ENCODE measurements at regions not wholly inside any gene's neighbourhood (a gene's known extent, or its start where the extent isn't known, plus 50 kb on each side); places are given as distances from the start of the nearest gene placed in this dataset.

GRCh38 chr19:28915737-28916460 lies 297.1 kb downstream of the UQCRFS1 start:
- ATAC-seq (no peak), FAIRE-seq (no peak), DNase-seq (ENCODE audit: low read depth, low spot score) (no peak)
- no peaks in the 10 kb centered on the region for H3K27me3 ChIP-seq (replicated peaks in 1 of 2; ENCODE audit: control insufficient read depth in 2 of 2, insufficient read depth in 2 of 2, low read length in 1 of 2)
- ChIA-PET RAD21 (ENCODE audit: unreplicated experiment) (no interaction called here), CTCF (interaction anchor here (1.6 kb wide), 1 partner anchor 37 kb away, joined by 4 read pairs; no protein-coding TSS in a partner anchor), SMC1A (ENCODE audit: uncharacterized antibody, unreplicated experiment) (no interaction called here), POLR2A (no interaction called here)
- no peak overlapping the region for H3K4me3 ChIP-seq
- H3K9ac ChIP-seq (ENCODE audit: control insufficient read depth, insufficient read depth, low read length) = no peak overlapping the region
- H3K36me3 ChIP-seq (ENCODE audit: control insufficient read depth in 2 of 2, insufficient read depth in 2 of 2, low read length in 1 of 2) = no peaks in the 10 kb centered on the region
- H2AFZ ChIP-seq (ENCODE audit: control insufficient read depth, low read depth, low read length) = no peak overlapping the region
- H3K9me3 ChIP-seq (replicated peaks; ENCODE audit: control insufficient read depth, insufficient read depth, low read length) = no peaks in the 10 kb centered on the region; the same call in 2 of the 3 replicates
- intact Hi-C loops (cut with micrococcal nuclease; ENCODE audit: unreplicated experiment) (no loop called here), in situ Hi-C loops (cut with MboI) (no loop called here)
- WGBS (ENCODE audit: insufficient coverage, insufficient replicate concordance, low lambda C conversion rate, missing lambda C conversion rate) = 1% methylated on average over 8 of the region's 8 CpGs
- no peak overlapping the region for H3K4me2 ChIP-seq (ENCODE audit: control insufficient read depth, insufficient read depth)
- TF ChIP-seq ETV6 (conservative IDR thresholded peaks at IDR 0.05 in 1 of 2, IDR thresholded peaks at IDR 0.05 in 1 of 2; ENCODE audit: borderline replicate concordance in 1 of 2, low read depth in 1 of 2) (no peak), HDAC2 (IDR thresholded peaks at IDR 0.05) (no peak), BMI1 (IDR thresholded peaks at IDR 0.05; ENCODE audit: borderline replicate concordance) (no peak), ZNF207 (IDR thresholded peaks at IDR 0.05; ENCODE audit: borderline replicate concordance) (no peak), ATF7 (IDR thresholded peaks at IDR 0.05; ENCODE audit: low read depth) (no peak), KDM1A (IDR thresholded peaks at IDR 0.05; ENCODE audit: borderline replicate concordance) (no peak)
- TF ChIP-seq, protein P1, sequence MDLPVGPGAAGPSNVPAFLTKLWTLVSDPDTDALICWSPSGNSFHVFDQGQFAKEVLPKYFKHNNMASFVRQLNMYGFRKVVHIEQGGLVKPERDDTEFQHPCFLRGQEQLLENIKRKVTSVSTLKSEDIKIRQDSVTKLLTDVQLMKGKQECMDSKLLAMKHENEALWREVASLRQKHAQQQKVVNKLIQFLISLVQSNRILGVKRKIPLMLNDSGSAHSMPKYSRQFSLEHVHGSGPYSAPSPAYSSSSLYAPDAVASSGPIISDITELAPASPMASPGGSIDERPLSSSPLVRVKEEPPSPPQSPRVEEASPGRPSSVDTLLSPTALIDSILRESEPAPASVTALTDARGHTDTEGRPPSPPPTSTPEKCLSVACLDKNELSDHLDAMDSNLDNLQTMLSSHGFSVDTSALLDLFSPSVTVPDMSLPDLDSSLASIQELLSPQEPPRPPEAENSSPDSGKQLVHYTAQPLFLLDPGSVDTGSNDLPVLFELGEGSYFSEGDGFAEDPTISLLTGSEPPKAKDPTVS (IDR thresholded peaks at IDR 0.05; ENCODE audit: low read depth, low read length) = no peak
- TF ChIP-seq, protein P2, sequence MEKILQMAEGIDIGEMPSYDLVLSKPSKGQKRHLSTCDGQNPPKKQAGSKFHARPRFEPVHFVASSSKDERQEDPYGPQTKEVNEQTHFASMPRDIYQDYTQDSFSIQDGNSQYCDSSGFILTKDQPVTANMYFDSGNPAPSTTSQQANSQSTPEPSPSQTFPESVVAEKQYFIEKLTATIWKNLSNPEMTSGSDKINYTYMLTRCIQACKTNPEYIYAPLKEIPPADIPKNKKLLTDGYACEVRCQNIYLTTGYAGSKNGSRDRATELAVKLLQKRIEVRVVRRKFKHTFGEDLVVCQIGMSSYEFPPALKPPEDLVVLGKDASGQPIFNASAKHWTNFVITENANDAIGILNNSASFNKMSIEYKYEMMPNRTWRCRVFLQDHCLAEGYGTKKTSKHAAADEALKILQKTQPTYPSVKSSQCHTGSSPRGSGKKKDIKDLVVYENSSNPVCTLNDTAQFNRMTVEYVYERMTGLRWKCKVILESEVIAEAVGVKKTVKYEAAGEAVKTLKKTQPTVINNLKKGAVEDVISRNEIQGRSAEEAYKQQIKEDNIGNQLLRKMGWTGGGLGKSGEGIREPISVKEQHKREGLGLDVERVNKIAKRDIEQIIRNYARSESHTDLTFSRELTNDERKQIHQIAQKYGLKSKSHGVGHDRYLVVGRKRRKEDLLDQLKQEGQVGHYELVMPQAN (conservative IDR thresholded peaks at IDR 0.05) = no peak
- no peaks in the 10 kb centered on the region for H3K79me2 ChIP-seq (ENCODE audit: control insufficient read depth, insufficient read depth, low read length)
- BruUV-seq (replicated peaks) = no TSS peak
- no peaks in the 10 kb centered on the region for H3K4me1 ChIP-seq (ENCODE audit: control insufficient read depth, insufficient read depth, low read length)
- no peak overlapping the region for H3K27ac ChIP-seq (ENCODE audit: control insufficient read depth, insufficient read depth)
- no peaks in the 10 kb centered on the region for H4K20me1 ChIP-seq (ENCODE audit: control insufficient read depth, insufficient read depth)
